Tibial nerve (tissue), 4 donors: ENCODE measurements at regions not wholly inside any gene's neighbourhood (a gene's known extent, or its start where the extent isn't known, plus 50 kb on each side); places are given as distances from the start of the nearest gene placed in this dataset.
"Not testable (repeated sequence)": the region's sequence is repeated elsewhere in the genome, so short reads cannot be mapped to it uniquely, and the experiment has no call there.

Experiments used
- EP300 ChIP-seq, 2 donors: sonication (generic); formaldehyde crosslinking; IDR thresholded peaks; one replicate each; pipeline ENCODE4 v1.6.1; 2017; ENCODE audit warnings: antibody characterized with exemption in 2 of 2, mild to moderate bottlenecking in 1 of 2
- POLR2A ChIP-seq, 2 donors: fragments of 450-650 bp; IDR thresholded peaks; one replicate each; pipeline ENCODE4 v1.6.1; 2017; ENCODE audit warnings: antibody characterized with exemption in 2 of 2, mild to moderate bottlenecking in 2 of 2, moderate library complexity in 2 of 2
- TF ChIP-seq, protein P1 (sequence below), 5 experiments: fragments of 200-600 bp in 3 of 5; fragments of 450-650 bp in 2 of 5; sonication (generic) in 3 of 5; IDR thresholded peaks; one replicate each; pipeline ENCODE4 v1.5.1; 2016 to 2019; ENCODE audit warnings: antibody characterized with exemption in 5 of 5, mild to moderate bottlenecking in 3 of 5, moderate library complexity in 2 of 5

DNA sequence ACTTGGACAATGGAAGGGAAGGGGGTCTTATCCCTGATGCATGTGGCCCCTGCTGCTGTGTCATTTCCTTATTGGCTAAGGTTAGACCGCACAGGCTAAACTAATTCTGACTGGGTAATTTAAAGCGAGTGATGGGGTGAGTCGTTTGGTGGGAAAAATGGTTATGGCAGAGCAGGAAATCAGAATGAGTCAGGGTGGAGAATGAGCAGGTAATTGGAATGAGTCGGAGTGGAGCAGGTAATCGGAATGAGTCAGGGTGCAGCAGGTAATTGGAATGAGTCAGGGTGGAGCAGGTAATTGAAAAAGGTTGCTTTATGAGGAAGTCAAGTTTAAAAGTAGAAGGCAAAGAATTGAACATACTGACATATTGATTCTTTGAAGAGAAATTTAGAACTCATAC, 901.0 kb downstream of the DSC3 start:
- TF ChIP-seq, protein P1, sequence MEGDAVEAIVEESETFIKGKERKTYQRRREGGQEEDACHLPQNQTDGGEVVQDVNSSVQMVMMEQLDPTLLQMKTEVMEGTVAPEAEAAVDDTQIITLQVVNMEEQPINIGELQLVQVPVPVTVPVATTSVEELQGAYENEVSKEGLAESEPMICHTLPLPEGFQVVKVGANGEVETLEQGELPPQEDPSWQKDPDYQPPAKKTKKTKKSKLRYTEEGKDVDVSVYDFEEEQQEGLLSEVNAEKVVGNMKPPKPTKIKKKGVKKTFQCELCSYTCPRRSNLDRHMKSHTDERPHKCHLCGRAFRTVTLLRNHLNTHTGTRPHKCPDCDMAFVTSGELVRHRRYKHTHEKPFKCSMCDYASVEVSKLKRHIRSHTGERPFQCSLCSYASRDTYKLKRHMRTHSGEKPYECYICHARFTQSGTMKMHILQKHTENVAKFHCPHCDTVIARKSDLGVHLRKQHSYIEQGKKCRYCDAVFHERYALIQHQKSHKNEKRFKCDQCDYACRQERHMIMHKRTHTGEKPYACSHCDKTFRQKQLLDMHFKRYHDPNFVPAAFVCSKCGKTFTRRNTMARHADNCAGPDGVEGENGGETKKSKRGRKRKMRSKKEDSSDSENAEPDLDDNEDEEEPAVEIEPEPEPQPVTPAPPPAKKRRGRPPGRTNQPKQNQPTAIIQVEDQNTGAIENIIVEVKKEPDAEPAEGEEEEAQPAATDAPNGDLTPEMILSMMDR (IDR thresholded peaks at IDR 0.05) = not testable (repeated sequence)
- TF ChIP-seq POLR2A, EP300 (IDR thresholded peaks at IDR 0.05): not testable (repeated sequence)
